Aorta (tissue), 5 donors: ENCODE measurements at regions not wholly inside any gene's neighbourhood (a gene's known extent, or its start where the extent isn't known, plus 50 kb on each side); places are given as distances from the start of the nearest gene placed in this dataset.

Experiments
- ATAC-seq: fragments of 200-7000 bp; cut with Tn5 transposase; one replicate; pipeline ENCODE4 v1.9.1; 2022; ENCODE audit warnings: moderate library complexity; ENCODE audit not compliant: low FRiP score
- DNase-seq, 2 donors: peaks; one replicate each; pipeline ENCODE4 v3.0.0-alpha.2; 2020
- H3K27ac ChIP-seq, 2 donors: one replicate each; pipeline ENCODE4 v1.5.1; 2013; ENCODE audit warnings: low read length in 2 of 2, mild to moderate bottlenecking in 2 of 2, moderate library complexity in 2 of 2, control low read depth in 1 of 2, inconsistent platforms in 1 of 2, low read depth in 1 of 2
- H3K27me3 ChIP-seq, 2 donors: one replicate each; pipeline ENCODE4 v1.6.1; 2013; ENCODE audit warnings: control low read depth in 1 of 2, low read length in 1 of 2, mild to moderate bottlenecking in 1 of 2, moderate library complexity in 1 of 2; ENCODE audit not compliant: insufficient read depth in 2 of 2, control insufficient read depth in 1 of 2
- H3K36me3 ChIP-seq, 2 donors: one replicate each; pipeline ENCODE4 v1.6.1; 2013; ENCODE audit warnings: control low read depth in 1 of 2, low read length in 1 of 2, mild to moderate bottlenecking in 1 of 2; ENCODE audit not compliant: insufficient read depth in 2 of 2, control insufficient read depth in 1 of 2
- H3K4me1 ChIP-seq, 2 donors: one replicate each; pipeline ENCODE4 v1.6.1; 2013; ENCODE audit warnings: low read length in 2 of 2, control low read depth in 1 of 2, mild to moderate bottlenecking in 1 of 2, moderate library complexity in 1 of 2; ENCODE audit not compliant: insufficient read depth in 2 of 2, control insufficient read depth in 1 of 2
- H3K4me3 ChIP-seq, 2 donors: one replicate each; pipeline ENCODE4 v1.5.1; 2013; ENCODE audit warnings: low read length in 2 of 2, control low read depth in 1 of 2, mild to moderate bottlenecking in 1 of 2
- H3K9me3 ChIP-seq: one replicate; pipeline ENCODE4 v1.6.1; 2013; ENCODE audit warnings: mild to moderate bottlenecking, low read length; ENCODE audit not compliant: control insufficient read depth
- WGBS, 2 donors: extraction: QIAGEN DNeasy Blood & Tissue Kit; methylation state at CpG; one replicate each; pipeline ENCODE4 v1.1.7; 2013; 5-methylcytosine and 5-hydroxymethylcytosine counted together
- intact Hi-C, 2 donors: fragments of 100-400 bp; cut with DNase I; formaldehyde crosslinking; loops; one replicate each; pipeline versions ENCODE4 v1.14.2 to v1.15.0; 2022
- donor health status: healthy with polysubstance abuse.
- donor health status: Bipolar disorder and iron deficiency.
- donor health status: DM: no; HTN: no; CAD: no.
- donor health status: DM: no; HTN: no; CAD: no.
- donor health status: DM: yes; HTN: yes; CAD: no.

- no peaks in the 10 kb centered on the region for H3K9me3 ChIP-seq
- H3K4me3 ChIP-seq, result no peak overlapping the region
- H3K27ac ChIP-seq, result no peak overlapping the region
- WGBS, 2 donors, result 80 to 82% methylated on average over 1 of the region's 1 CpG
- H3K4me1 ChIP-seq, result no peaks in the 10 kb centered on the region
- no peaks in the 10 kb centered on the region for H3K36me3 ChIP-seq
- intact Hi-C loops, result no loop called here
- DNase-seq (no peak), ATAC-seq (no peak)
- H3K27me3 ChIP-seq, result no peaks in the 10 kb centered on the region
These were observed 164.9 kb upstream of the SPOCK3 start for GRCh38 chr4:167399201-167399600.

- Histone ChIP-seq H3K27ac (no peak overlapping the region), H3K36me3 (no peaks in the 10 kb centered on the region), H3K9me3 (no peaks in the 10 kb centered on the region), H3K4me3 (no peak overlapping the region), H3K27me3 (no peaks in the 10 kb centered on the region), H3K4me1 (no peaks in the 10 kb centered on the region)
- no peak for ATAC-seq
- 90 to 95% methylated on average over 1 of the region's 1 CpG for WGBS, 2 donors
- intact Hi-C loops, result no loop called here
- no peak for DNase-seq
These were observed 171.9 kb upstream of the SPOCK3 start for GRCh38 chr4:167406181-167406580.

GRCh38 chr4:167415461-167415860 lies 181.2 kb upstream of the SPOCK3 start:
- Histone ChIP-seq H3K9me3 (no peaks in the 10 kb centered on the region), H3K27ac (no peak overlapping the region), H3K36me3 (no peaks in the 10 kb centered on the region), H3K4me1 (no peaks in the 10 kb centered on the region), H3K4me3 (no peak overlapping the region), H3K27me3 (no peaks in the 10 kb centered on the region)
- ATAC-seq (no peak), DNase-seq (no peak)
- WGBS, 2 donors, result 89 to 90% methylated on average over 4 of the region's 4 CpGs
- intact Hi-C loops, result no loop called here

- Histone ChIP-seq H3K4me1 (no peaks in the 10 kb centered on the region), H3K27me3 (no peaks in the 10 kb centered on the region), H3K36me3 (no peaks in the 10 kb centered on the region), H3K9me3 (no peaks in the 10 kb centered on the region), H3K27ac (no peak overlapping the region), H3K4me3 (no peak overlapping the region)
- ATAC-seq, result no peak
- DNase-seq, result no peak
- WGBS, 2 donors, result 70 to 71% methylated on average over 3 of the region's 3 CpGs
- intact Hi-C loops, result no loop called here
These were observed 185.3 kb upstream of the SPOCK3 start for GRCh38 chr4:167419468-167420140.

GRCh38 chr4:167421201-167421600 lies 186.9 kb upstream of the SPOCK3 start:
- DNase-seq (no peak), ATAC-seq (no peak)
- Histone ChIP-seq H3K36me3 (no peaks in the 10 kb centered on the region), H3K27ac (no peak overlapping the region), H3K9me3 (no peaks in the 10 kb centered on the region), H3K27me3 (no peaks in the 10 kb centered on the region), H3K4me1 (no peaks in the 10 kb centered on the region), H3K4me3 (no peak overlapping the region)
- intact Hi-C loops, result no loop called here
- WGBS, 2 donors, result 45 to 47% methylated on average over 1 of the region's 1 CpG

- H3K27me3 ChIP-seq, result no peaks in the 10 kb centered on the region
- ATAC-seq, result no peak
These were observed 190.3 kb upstream of the SPOCK3 start for GRCh38 chr4:167424341-167425256.

GRCh38 chr4:167428156-167428555 lies 193.9 kb upstream of the SPOCK3 start:
- H3K27me3 ChIP-seq, result no peaks in the 10 kb centered on the region
- WGBS, 2 donors, result 20 to 26% methylated on average over 5 of the region's 5 CpGs
- ATAC-seq, result no peak
- H3K36me3 ChIP-seq, result no peaks in the 10 kb centered on the region
- no peak overlapping the region for H3K4me3 ChIP-seq
- intact Hi-C loops, result no loop called here
- DNase-seq, result no peak
- peaks cover 2% of the 10 kb centered on the region for H3K9me3 ChIP-seq
- H3K4me1 ChIP-seq, result no peaks in the 10 kb centered on the region
- H3K27ac ChIP-seq, result no peak overlapping the region

More at GRCh38 chr4:167424341-167425256, 190.3 kb upstream of the SPOCK3 start:
- 69 to 77% methylated on average over 7 of the region's 7 CpGs for WGBS, 2 donors
- no peak for DNase-seq
- no peaks in the 10 kb centered on the region for H3K9me3 ChIP-seq
- H3K4me1 ChIP-seq, result no peaks in the 10 kb centered on the region
- intact Hi-C loops, result no loop called here
- no peaks in the 10 kb centered on the region for H3K36me3 ChIP-seq
- no peak overlapping the region for H3K27ac ChIP-seq
- no peak overlapping the region for H3K4me3 ChIP-seq

- intact Hi-C loops, result no loop called here
- Histone ChIP-seq H3K36me3 (no peaks in the 10 kb centered on the region), H3K4me1 (no peaks in the 10 kb centered on the region), H3K9me3 (peaks cover 2% of the 10 kb centered on the region), H3K27ac (no peak overlapping the region), H3K27me3 (no peaks in the 10 kb centered on the region), H3K4me3 (no peak overlapping the region)
- DNase-seq, result no peak
- WGBS, 2 donors, result 54 to 66% methylated on average over 3 of the region's 3 CpGs
- no peak for ATAC-seq
These were observed 197.1 kb upstream of the SPOCK3 start for GRCh38 chr4:167431371-167431770.

GRCh38 chr4:167435786-167436185 lies 201.5 kb upstream of the SPOCK3 start:
- no peak for ATAC-seq
- WGBS, 2 donors, result 89 to 92% methylated on average over 3 of the region's 3 CpGs

More at GRCh38 chr4:167435786-167436185, 201.5 kb upstream of the SPOCK3 start:
- Histone ChIP-seq H3K4me1 (no peaks in the 10 kb centered on the region), H3K27ac (no peak overlapping the region), H3K9me3 (peaks cover 2% of the 10 kb centered on the region), H3K4me3 (no peak overlapping the region), H3K27me3 (no peaks in the 10 kb centered on the region), H3K36me3 (no peaks in the 10 kb centered on the region)
- intact Hi-C loops, result no loop called here
- DNase-seq, result no peak
